T-cell (primary cell): ENCODE measurements at regions not wholly inside any gene's neighbourhood (a gene's known extent, or its start where the extent isn't known, plus 50 kb on each side); places are given as distances from the start of the nearest gene placed in this dataset.

ENCODE experiments used
- ATAC-seq, 4 experiments: fragments of 200-7000 bp in 3 of 4; fragments of 150-1000 bp in 1 of 4; cut with Tn5 transposase; replicated peaks in 1 of 4; 1 replicate in 3 of 4; 2 replicates in 1 of 4; pipeline ENCODE4 v1.10.0; 2021; ENCODE audit warnings: moderate library complexity in 3 of 4, mild to moderate bottlenecking in 2 of 4, moderate number of reproducible peaks in 1 of 4
- CTCF ChIA-PET, 2 donors: fragments of 300-600 bp; sonication (Branson Sonifier 250); formaldehyde crosslinking; loops; one replicate each; lab custom pipeline; 2022; ENCODE audit warnings: antibody characterized with exemption in 2 of 2; lab: Charles Lee
- POLR2A ChIA-PET, 2 donors: fragments of 300-600 bp; sonication (Branson Sonifier 250); formaldehyde crosslinking; loops; one replicate each; lab custom pipeline; 2022; ENCODE audit warnings: antibody characterized with exemption in 2 of 2; lab: Charles Lee
- DNase-seq, 35 experiments: peaks; one replicate each; pipeline versions ENCODE4 v3.0.0 to v3.0.0-alpha.2; 2013 to 2023
- H3K27ac ChIP-seq: one replicate; pipeline ENCODE4 v1.5.1; 2013; ENCODE audit warnings: low read length
- H3K27me3 ChIP-seq, 2 experiments: replicated peaks in 1 of 2; 1 replicate in 1 of 2; 2 replicates in 1 of 2; pipeline versions ENCODE4 v1.6.1 to v1.7.0; 2013; ENCODE audit warnings: low read length in 1 of 2, mixed read lengths in 1 of 2; ENCODE audit not compliant: control insufficient read depth in 2 of 2, insufficient read depth in 2 of 2; ENCODE audit errors: extremely low read depth in 1 of 2
- H3K36me3 ChIP-seq, 2 donors: 1 replicate in 1 of 2; 2 replicates in 1 of 2; pipeline versions ENCODE4 v1.6.1 to v1.7.0; 2013; ENCODE audit warnings: low read length in 1 of 2; ENCODE audit not compliant: control insufficient read depth in 2 of 2, insufficient read depth in 1 of 2; ENCODE audit errors: extremely low read depth in 1 of 2
- H3K4me1 ChIP-seq, 2 experiments: 1 replicate in 1 of 2; 2 replicates in 1 of 2; pipeline versions ENCODE4 v1.6.1 to v1.7.0; 2013; ENCODE audit warnings: low read length in 2 of 2, mixed read lengths in 1 of 2; ENCODE audit not compliant: insufficient read depth in 2 of 2, control insufficient read depth in 1 of 2; ENCODE audit errors: extremely low read depth in 1 of 2
- H3K4me3 ChIP-seq, 2 donors: 1 replicate in 1 of 2; 2 replicates in 1 of 2; pipeline versions ENCODE4 v1.5.1 to v1.7.0; 2013; ENCODE audit warnings: mild to moderate bottlenecking in 2 of 2, low read length in 1 of 2, moderate library complexity in 1 of 2; ENCODE audit not compliant: control insufficient read depth in 1 of 2; ENCODE audit errors: extremely low read depth in 1 of 2
- H3K9me3 ChIP-seq: 2 replicates; pipeline ENCODE4 v1.7.0; 2013
- H3K27ac Mint-ChIP-seq, 2 donors: one replicate each; pipeline ENCODE4 v1.8.0; 2020 to 2021; ENCODE audit warnings: mild to moderate bottlenecking in 2 of 2, mixed read lengths in 2 of 2
- H3K27me3 Mint-ChIP-seq, 2 donors: one replicate each; pipeline ENCODE4 v1.8.0; 2021 to 2022; ENCODE audit warnings: mixed read lengths in 2 of 2
- H3K36me3 Mint-ChIP-seq: one replicate; pipeline ENCODE4 v1.8.0; 2021; ENCODE audit warnings: mixed read lengths
- H3K4me1 Mint-ChIP-seq, 3 donors: one replicate each; pipeline ENCODE4 v1.8.0; 2020 to 2022; ENCODE audit warnings: mixed read lengths in 3 of 3, mild to moderate bottlenecking in 1 of 3
- H3K4me3 Mint-ChIP-seq, 3 donors: one replicate each; pipeline ENCODE4 v1.8.0; 2020 to 2022; ENCODE audit warnings: mild to moderate bottlenecking in 3 of 3, mixed read lengths in 3 of 3, moderate library complexity in 3 of 3
- H3K9me3 Mint-ChIP-seq, 3 donors: one replicate each; pipeline ENCODE4 v1.8.0; 2020 to 2022; ENCODE audit warnings: mixed read lengths in 3 of 3
- WGBS: methylation state at CpG from one replicate; pipeline ENCODE4 v1.1.5; 2013; ENCODE audit warnings: missing lambda C conversion rate; ENCODE audit not compliant: insufficient coverage; 5-methylcytosine and 5-hydroxymethylcytosine counted together

GRCh38 chr13:34408640-34409039 lies 533.4 kb upstream of the NBEA start:
- H3K4me3 ChIP-seq: no peak overlapping the region
- H3K9me3 ChIP-seq: peaks cover 3% of the 10 kb centered on the region
- no peak for DNase-seq
- H3K27me3 ChIP-seq: no peaks in the 10 kb centered on the region
- CTCF ChIA-PET: no interaction called here
- no peaks in the 10 kb centered on the region for H3K36me3 ChIP-seq
- H3K9me3 Mint-ChIP-seq: peaks cover 3 to 10% (median 6%) of the 10 kb centered on the region in 3 donors
- H3K4me1 ChIP-seq: no peaks in the 10 kb centered on the region
- H3K27ac Mint-ChIP-seq: no peak overlapping the region
- POLR2A ChIA-PET: no interaction called here
- no peaks in the 10 kb centered on the region for H3K4me1 Mint-ChIP-seq
- no peak overlapping the region for H3K27ac ChIP-seq
- no peak overlapping the region for H3K4me3 Mint-ChIP-seq
- WGBS: no CpG with 5 or more reads among the region's 2 CpGs
- no peaks in the 10 kb centered on the region for H3K36me3 Mint-ChIP-seq
- ATAC-seq: no peak
- peaks cover 0 to 6% of the 10 kb centered on the region in 2 donors for H3K27me3 Mint-ChIP-seq

GRCh38 chr13:34409496-34410182 lies 532.4 kb upstream of the NBEA start:
- H3K36me3 ChIP-seq: no peaks in the 10 kb centered on the region
- CTCF ChIA-PET: interaction anchor here in 1 of 2 donors (0.5 kb wide), 1 partner anchor 638 kb away, joined by 4 read pairs; no protein-coding TSS in a partner anchor
- H3K4me3 Mint-ChIP-seq: no peak overlapping the region
- DNase-seq (no peak), ATAC-seq (no peak)
- WGBS: 100% methylated on average over 2 of the region's 7 CpGs
- no peaks in the 10 kb centered on the region for H3K36me3 Mint-ChIP-seq
- no peak overlapping the region for H3K4me3 ChIP-seq
- H3K9me3 Mint-ChIP-seq: peaks cover 3 to 17% (median 3%) of the 10 kb centered on the region in 3 donors
- no peaks in the 10 kb centered on the region for H3K4me1 ChIP-seq
- peaks cover 0 to 6% of the 10 kb centered on the region in 2 donors for H3K27me3 Mint-ChIP-seq
- no peak overlapping the region for H3K27ac Mint-ChIP-seq
- no peaks in the 10 kb centered on the region for H3K27me3 ChIP-seq
- H3K4me1 Mint-ChIP-seq: no peaks in the 10 kb centered on the region
- POLR2A ChIA-PET: no interaction called here
- H3K9me3 ChIP-seq: no peaks in the 10 kb centered on the region
- no peak overlapping the region for H3K27ac ChIP-seq

GRCh38 chr13:34410678-34411077 lies 531.4 kb upstream of the NBEA start:
- CTCF ChIA-PET: no interaction called here
- DNase-seq: no peak
- no peaks in the 10 kb centered on the region for H3K4me1 Mint-ChIP-seq
- no peaks in the 10 kb centered on the region for H3K36me3 Mint-ChIP-seq
- peaks cover 0 to 6% of the 10 kb centered on the region in 2 donors for H3K27me3 Mint-ChIP-seq
- POLR2A ChIA-PET: interaction anchor here in 1 of 2 donors (0.7 kb wide), 1 partner anchor 30 kb away, joined by 3 read pairs; no protein-coding TSS in a partner anchor
- H3K27ac Mint-ChIP-seq: no peak overlapping the region
- Histone ChIP-seq H3K4me1 (no peaks in the 10 kb centered on the region), H3K27ac (no peak overlapping the region), H3K9me3 (no peaks in the 10 kb centered on the region), H3K36me3 (no peaks in the 10 kb centered on the region), H3K27me3 (no peaks in the 10 kb centered on the region), H3K4me3 (no peak overlapping the region)
- H3K9me3 Mint-ChIP-seq: peaks cover under 1 to 17% (median 3%) of the 10 kb centered on the region in 3 donors
- WGBS: no CpG with 5 or more reads among the region's 4 CpGs
- no peak for ATAC-seq
- H3K4me3 Mint-ChIP-seq: no peak overlapping the region

- WGBS: no CpG with 5 or more reads among the region's 1 CpG
- Mint-ChIP-seq H3K4me1 (no peaks in the 10 kb centered on the region), H3K36me3 (no peaks in the 10 kb centered on the region), H3K4me3 (no peak overlapping the region), H3K27me3 (peaks cover 0 to 6% of the 10 kb centered on the region in 2 donors), H3K27ac (no peak overlapping the region), H3K9me3 (peaks cover 0 to 17% (median 3%) of the 10 kb centered on the region in 3 donors)
- Histone ChIP-seq H3K36me3 (no peaks in the 10 kb centered on the region), H3K4me3 (no peak overlapping the region), H3K27me3 (no peaks in the 10 kb centered on the region), H3K9me3 (no peaks in the 10 kb centered on the region), H3K27ac (no peak overlapping the region), H3K4me1 (no peaks in the 10 kb centered on the region)
- ATAC-seq: no peak
- ChIA-PET POLR2A (interaction anchor here in 1 of 2 donors (0.7 kb wide), 1 partner anchor 30 kb away, joined by 3 read pairs; no protein-coding TSS in a partner anchor), CTCF (no interaction called here)
- no peak for DNase-seq
Measured at GRCh38 chr13:34411177-34411576, 530.9 kb upstream of the NBEA start.

- Mint-ChIP-seq H3K27ac (no peak overlapping the region), H3K36me3 (no peaks in the 10 kb centered on the region), H3K4me3 (no peak overlapping the region), H3K4me1 (no peaks in the 10 kb centered on the region), H3K9me3 (peaks cover 0 to 17% (median 3%) of the 10 kb centered on the region in 3 donors), H3K27me3 (peaks cover 0 to 6% of the 10 kb centered on the region in 2 donors)
- ATAC-seq (no peak), DNase-seq (no peak)
- Histone ChIP-seq H3K9me3 (no peaks in the 10 kb centered on the region), H3K4me1 (no peaks in the 10 kb centered on the region), H3K4me3 (no peak overlapping the region), H3K27ac (no peak overlapping the region), H3K27me3 (no peaks in the 10 kb centered on the region), H3K36me3 (no peaks in the 10 kb centered on the region)
- CTCF ChIA-PET: no interaction called here
- 100% methylated on average over 1 of the region's 4 CpGs for WGBS
- POLR2A ChIA-PET: no interaction called here
Measured at GRCh38 chr13:34411894-34412293, 530.2 kb upstream of the NBEA start.

GRCh38 chr13:34412295-34412694 lies 529.8 kb upstream of the NBEA start:
- H3K9me3 Mint-ChIP-seq: peaks cover 0 to 14% (median 6%) of the 10 kb centered on the region in 3 donors
- no peaks in the 10 kb centered on the region for H3K4me1 ChIP-seq
- POLR2A ChIA-PET: no interaction called here
- DNase-seq (no peak), ATAC-seq (no peak)
- no peak overlapping the region for H3K27ac ChIP-seq
- peaks cover 0 to 6% of the 10 kb centered on the region in 2 donors for H3K27me3 Mint-ChIP-seq
- H3K27me3 ChIP-seq: no peaks in the 10 kb centered on the region
- H3K36me3 ChIP-seq: no peaks in the 10 kb centered on the region
- CTCF ChIA-PET: no interaction called here
- H3K4me3 ChIP-seq: no peak overlapping the region
- no peak overlapping the region for H3K4me3 Mint-ChIP-seq
- no peaks in the 10 kb centered on the region for H3K4me1 Mint-ChIP-seq
- no peaks in the 10 kb centered on the region for H3K36me3 Mint-ChIP-seq
- no peaks in the 10 kb centered on the region for H3K9me3 ChIP-seq
- no peak overlapping the region for H3K27ac Mint-ChIP-seq
